HG03565 (cell line): ENCODE measurements at regions not wholly inside any gene's neighbourhood (a gene's known extent, or its start where the extent isn't known, plus 50 kb on each side); places are given as distances from the start of the nearest gene placed in this dataset.

Experiments
- ATAC-seq: cut with Tn5 transposase; IDR thresholded peaks from one replicate; pipeline ENCODE4 v1.9.1; 2021; ENCODE audit warnings: mild to moderate bottlenecking, moderate library complexity; ENCODE audit not compliant: unreplicated experiment

GRCh38 chr10:62887642-62888041 is 71.5 kb upstream of the EGR2 start:
- ATAC-seq: no peak

GRCh38 chr10:62885684-62886461 is 69.7 kb upstream of the EGR2 start:
- ATAC-seq: no peak

GRCh38 chr10:62880162-62880561 is 64.0 kb upstream of the EGR2 start:
- no peak for ATAC-seq

- ATAC-seq: no peak
Observed at GRCh38 chr10:62873866-62874265, 57.7 kb upstream of the EGR2 start.

- ATAC-seq: peak; percentile 93
Observed at GRCh38 chr10:62870866-62871265, 54.7 kb upstream of the EGR2 start.

GRCh38 chr10:62869958-62870357 is 53.8 kb upstream of the EGR2 start:
- no peak for ATAC-seq

GRCh38 chr10:62866941-62867340 is 50.8 kb upstream of the EGR2 start:
- ATAC-seq: no peak

- ATAC-seq: no peak
Observed at GRCh38 chr10:62866451-62866850, 50.3 kb upstream of the EGR2 start.
